ENCODE measurements at regions not wholly inside any gene's neighbourhood (a gene's known extent, or its start where the extent isn't known, plus 50 kb on each side); places are given as distances from the start of the nearest gene placed in this dataset.

- no peak for DNase-seq
- H3K36me3 Mint-ChIP-seq = no peaks in the 10 kb centered on the region
- peaks cover 0 to 4% (median under 1%) of the 10 kb centered on the region in 4 donors for H3K4me1 Mint-ChIP-seq
Observed at GRCh38 chr16:14333361-14333760, 262.2 kb downstream of the MRTFB start.

GRCh38 chr16:14331020-14331419 lies 259.9 kb downstream of the MRTFB start:
- POLR2A ChIA-PET (ENCODE audit: partially characterized antibody) = no interaction called here
- H3K36me3 Mint-ChIP-seq = no peaks in the 10 kb centered on the region
- H3K27me3 Mint-ChIP-seq = peaks cover 0 to 1% of the 10 kb centered on the region in 2 donors
- Histone ChIP-seq H3K4me1 (ENCODE audit: insufficient read depth, low read length) (no peaks in the 10 kb centered on the region), H3K4me3 (ENCODE audit: low read length in 2 of 2) (no peak overlapping the region), H3K9me3 (ENCODE audit: control insufficient read depth in 1 of 2, low read length in 2 of 2) (no peaks in the 10 kb centered on the region), H3K36me3 (ENCODE audit: insufficient read depth, low read length) (no peaks in the 10 kb centered on the region), H3K27me3 (ENCODE audit: insufficient read depth, low read length) (no peaks in the 10 kb centered on the region), H3K27ac (ENCODE audit: low read depth, low read length) (no peak overlapping the region)
- H3K9me3 Mint-ChIP-seq = peaks cover 0 to 4% (median 0%) of the 10 kb centered on the region in 8 donors
- CTCF ChIA-PET (ENCODE audit: partially characterized antibody) = no interaction called here
- intact Hi-C loops (cut with micrococcal nuclease) = no loop called here
- H3K4me3 Mint-ChIP-seq = no peak overlapping the region
- DNase-seq = no peak
- peaks cover 0 to 4% (median under 1%) of the 10 kb centered on the region in 4 donors for H3K4me1 Mint-ChIP-seq
- H3K27ac Mint-ChIP-seq = no peak overlapping the region

More at GRCh38 chr16:14333361-14333760, 262.2 kb downstream of the MRTFB start:
- no peak overlapping the region for H3K27ac ChIP-seq (ENCODE audit: low read depth, low read length)
- peaks cover 0 to 1% of the 10 kb centered on the region in 2 donors for H3K27me3 Mint-ChIP-seq
- no peaks in the 10 kb centered on the region for H3K4me1 ChIP-seq (ENCODE audit: insufficient read depth, low read length)
- no peaks in the 10 kb centered on the region for H3K27me3 ChIP-seq (ENCODE audit: insufficient read depth, low read length)
- no peaks in the 10 kb centered on the region for H3K9me3 ChIP-seq (ENCODE audit: control insufficient read depth in 1 of 2, low read length in 2 of 2)
- no peak overlapping the region for H3K27ac Mint-ChIP-seq
- POLR2A ChIA-PET (ENCODE audit: partially characterized antibody) = no interaction called here
- peaks cover 0 to 4% (median 0%) of the 10 kb centered on the region in 8 donors for H3K9me3 Mint-ChIP-seq
- H3K4me3 ChIP-seq (ENCODE audit: low read length in 2 of 2) = no peak overlapping the region
- no peak overlapping the region for H3K4me3 Mint-ChIP-seq
- intact Hi-C loops (cut with micrococcal nuclease) = no loop called here
- H3K36me3 ChIP-seq (ENCODE audit: insufficient read depth, low read length) = no peaks in the 10 kb centered on the region
- CTCF ChIA-PET (ENCODE audit: partially characterized antibody) = no interaction called here

DNA sequence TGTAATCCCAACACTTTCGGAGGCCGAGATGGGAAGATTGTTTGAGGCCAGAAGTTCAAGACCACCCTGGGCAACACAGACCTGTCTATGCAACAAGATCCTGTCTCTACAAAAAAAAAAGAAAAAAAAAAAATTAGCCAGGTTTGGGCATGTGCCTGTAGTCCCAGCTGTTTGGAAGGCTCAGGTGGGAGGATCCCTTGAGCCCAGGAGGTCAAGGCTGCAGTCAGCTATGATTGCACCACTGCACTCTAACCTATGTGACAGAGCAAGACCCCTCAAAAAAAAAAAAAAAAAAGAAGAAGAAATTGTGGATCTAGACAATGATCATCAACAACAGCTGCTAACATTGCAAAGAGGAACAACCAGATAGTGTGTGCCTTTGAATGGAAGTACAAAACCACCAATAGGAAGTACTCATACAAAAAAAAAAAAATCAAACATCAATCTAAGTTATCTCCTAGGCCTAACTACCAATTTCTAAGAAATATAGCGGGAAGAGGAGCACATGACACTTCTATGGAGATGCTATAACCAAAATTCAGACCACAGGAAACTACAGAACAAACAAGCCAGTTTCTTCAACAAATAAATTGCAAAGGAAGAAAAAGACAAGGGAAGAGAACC lies 258.7 kb downstream of the MRTFB start:
- Mint-ChIP-seq H3K9me3 (peaks cover 0 to 4% (median 0%) of the 10 kb centered on the region in 8 donors), H3K4me3 (no peak overlapping the region), H3K27me3 (peaks cover 0 to 1% of the 10 kb centered on the region in 2 donors), H3K4me1 (peaks cover 0 to 4% (median under 1%) of the 10 kb centered on the region in 4 donors), H3K27ac (no peak overlapping the region), H3K36me3 (no peaks in the 10 kb centered on the region)
- Histone ChIP-seq H3K9me3 (ENCODE audit: control insufficient read depth in 1 of 2, low read length in 2 of 2) (no peaks in the 10 kb centered on the region), H3K4me3 (ENCODE audit: low read length in 2 of 2) (no peak overlapping the region), H3K4me1 (ENCODE audit: insufficient read depth, low read length) (no peaks in the 10 kb centered on the region), H3K27ac (ENCODE audit: low read depth, low read length) (no peak overlapping the region), H3K36me3 (ENCODE audit: insufficient read depth, low read length) (no peaks in the 10 kb centered on the region), H3K27me3 (ENCODE audit: insufficient read depth, low read length) (no peaks in the 10 kb centered on the region)
- CTCF ChIA-PET (ENCODE audit: partially characterized antibody) = no interaction called here
- intact Hi-C loops (cut with micrococcal nuclease) = no loop called here
- POLR2A ChIA-PET (ENCODE audit: partially characterized antibody) = no interaction called here
- DNase-seq = no peak

DNA sequence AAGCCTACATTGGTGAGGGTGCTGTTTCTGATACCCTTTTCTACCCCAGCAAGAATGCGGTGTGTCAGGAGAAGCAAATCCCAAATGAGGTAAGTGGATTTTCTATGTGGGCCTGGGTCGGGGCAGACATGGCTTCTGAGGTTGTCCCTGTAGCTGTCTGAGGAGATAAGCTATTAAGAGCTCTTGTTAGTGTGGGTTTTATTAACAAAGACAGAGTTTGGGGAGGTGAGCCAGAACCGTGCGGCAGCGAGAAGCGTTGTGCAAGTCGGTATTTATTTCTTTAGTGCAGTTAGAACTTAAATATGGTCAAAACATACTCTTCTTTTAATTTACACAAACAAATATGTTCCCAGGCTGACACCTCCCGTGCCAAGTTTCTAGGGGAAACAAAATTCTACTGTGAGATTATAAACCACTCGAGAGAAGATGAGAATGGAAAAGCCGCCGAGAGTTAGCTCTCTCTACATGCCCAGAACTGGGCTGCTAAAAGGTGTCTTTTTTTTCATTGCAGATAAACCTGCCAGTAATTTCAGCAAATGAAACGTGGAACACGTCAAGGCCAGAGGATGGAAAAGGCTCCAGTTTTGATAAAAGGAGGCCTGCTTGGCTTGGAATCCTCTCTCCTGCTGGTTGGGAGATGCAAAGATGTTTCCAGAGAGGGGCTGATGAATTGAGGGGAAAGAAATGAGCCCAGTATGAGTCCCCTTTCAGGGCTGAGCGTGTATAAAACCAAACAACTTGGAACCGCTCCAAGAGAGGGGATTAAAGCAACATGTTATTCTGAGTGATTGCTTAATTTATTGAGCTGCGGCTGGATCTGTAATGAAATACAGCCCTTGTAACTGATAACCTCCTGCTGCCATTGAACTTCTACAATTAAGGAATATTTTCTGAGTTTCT lies 254.6 kb downstream of the MRTFB start:
- peak overlapping the region in 1 of 7 donors; percentile 15 for H3K27ac Mint-ChIP-seq
- H3K4me3 ChIP-seq (ENCODE audit: low read length in 2 of 2) = no peak overlapping the region
- H3K36me3 ChIP-seq (ENCODE audit: insufficient read depth, low read length) = no peaks in the 10 kb centered on the region
- ChIA-PET POLR2A (ENCODE audit: partially characterized antibody) (no interaction called here), CTCF (ENCODE audit: partially characterized antibody) (no interaction called here)
- peaks cover 0 to 4% (median under 1%) of the 10 kb centered on the region in 4 donors for H3K4me1 Mint-ChIP-seq
- H3K27me3 Mint-ChIP-seq = peaks cover 0 to 1% of the 10 kb centered on the region in 2 donors
- no peaks in the 10 kb centered on the region for H3K27me3 ChIP-seq (ENCODE audit: insufficient read depth, low read length)
- no peak overlapping the region for H3K27ac ChIP-seq (ENCODE audit: low read depth, low read length)
- H3K9me3 ChIP-seq (ENCODE audit: control insufficient read depth in 1 of 2, low read length in 2 of 2) = no peaks in the 10 kb centered on the region
- no peaks in the 10 kb centered on the region for H3K9me3 Mint-ChIP-seq
- no peaks in the 10 kb centered on the region for H3K4me1 ChIP-seq (ENCODE audit: insufficient read depth, low read length)
- intact Hi-C loops (cut with micrococcal nuclease) = no loop called here
- H3K4me3 Mint-ChIP-seq = no peak overlapping the region
- no peak for DNase-seq
- H3K36me3 Mint-ChIP-seq = no peaks in the 10 kb centered on the region

GRCh38 chr16:14324581-14324980 lies 253.5 kb downstream of the MRTFB start:
- POLR2A ChIA-PET (ENCODE audit: partially characterized antibody) = no interaction called here
- no peaks in the 10 kb centered on the region for H3K4me1 Mint-ChIP-seq

GRCh38 chr16:14322186-14322585 lies 251.1 kb downstream of the MRTFB start:
- H3K4me3 ChIP-seq (ENCODE audit: low read length in 2 of 2) = no peak overlapping the region

More at GRCh38 chr16:14324581-14324980, 253.5 kb downstream of the MRTFB start:
- Mint-ChIP-seq H3K27me3 (peaks cover 0 to 1% of the 10 kb centered on the region in 2 donors), H3K27ac (no peak overlapping the region), H3K4me3 (no peak overlapping the region), H3K36me3 (no peaks in the 10 kb centered on the region), H3K9me3 (no peaks in the 10 kb centered on the region)
- no peaks in the 10 kb centered on the region for H3K36me3 ChIP-seq (ENCODE audit: insufficient read depth, low read length)
- H3K4me1 ChIP-seq (ENCODE audit: insufficient read depth, low read length) = no peaks in the 10 kb centered on the region
- intact Hi-C loops (cut with micrococcal nuclease) = no loop called here
- H3K4me3 ChIP-seq (ENCODE audit: low read length in 2 of 2) = no peak overlapping the region
- no peak for DNase-seq
- H3K27ac ChIP-seq (ENCODE audit: low read depth, low read length) = no peak overlapping the region
- H3K27me3 ChIP-seq (ENCODE audit: insufficient read depth, low read length) = no peaks in the 10 kb centered on the region
- CTCF ChIA-PET (ENCODE audit: partially characterized antibody) = no interaction called here
- no peaks in the 10 kb centered on the region for H3K9me3 ChIP-seq (ENCODE audit: control insufficient read depth in 1 of 2, low read length in 2 of 2)

GRCh38 chr16:14321542-14321941 lies 250.4 kb downstream of the MRTFB start:
- ChIA-PET CTCF (ENCODE audit: partially characterized antibody) (no interaction called here), POLR2A (ENCODE audit: partially characterized antibody) (no interaction called here)
- Histone ChIP-seq H3K27me3 (ENCODE audit: insufficient read depth, low read length) (no peaks in the 10 kb centered on the region), H3K9me3 (ENCODE audit: control insufficient read depth in 1 of 2, low read length in 2 of 2) (no peaks in the 10 kb centered on the region), H3K4me3 (ENCODE audit: low read length in 2 of 2) (no peak overlapping the region), H3K27ac (ENCODE audit: low read depth, low read length) (no peak overlapping the region), H3K36me3 (ENCODE audit: insufficient read depth, low read length) (no peaks in the 10 kb centered on the region), H3K4me1 (ENCODE audit: insufficient read depth, low read length) (no peaks in the 10 kb centered on the region)
- Mint-ChIP-seq H3K9me3 (no peaks in the 10 kb centered on the region), H3K27ac (no peak overlapping the region), H3K27me3 (peaks cover 0 to 1% of the 10 kb centered on the region in 2 donors), H3K4me1 (no peaks in the 10 kb centered on the region), H3K36me3 (no peaks in the 10 kb centered on the region), H3K4me3 (no peak overlapping the region)
- intact Hi-C loops (cut with micrococcal nuclease) = no loop called here
- DNase-seq = no peak

More at GRCh38 chr16:14322186-14322585, 251.1 kb downstream of the MRTFB start:
- Histone ChIP-seq H3K4me1 (ENCODE audit: insufficient read depth, low read length) (no peaks in the 10 kb centered on the region), H3K27ac (ENCODE audit: low read depth, low read length) (no peak overlapping the region), H3K36me3 (ENCODE audit: insufficient read depth, low read length) (no peaks in the 10 kb centered on the region), H3K9me3 (ENCODE audit: control insufficient read depth in 1 of 2, low read length in 2 of 2) (no peaks in the 10 kb centered on the region), H3K27me3 (ENCODE audit: insufficient read depth, low read length) (no peaks in the 10 kb centered on the region)
- Mint-ChIP-seq H3K4me1 (no peaks in the 10 kb centered on the region), H3K36me3 (no peaks in the 10 kb centered on the region), H3K27me3 (peaks cover 0 to 1% of the 10 kb centered on the region in 2 donors), H3K9me3 (no peaks in the 10 kb centered on the region), H3K27ac (peak overlapping the region in 1 of 7 donors; percentile 4), H3K4me3 (no peak overlapping the region)
- CTCF ChIA-PET (ENCODE audit: partially characterized antibody) = no interaction called here
- intact Hi-C loops (cut with micrococcal nuclease) = no loop called here
- POLR2A ChIA-PET (ENCODE audit: partially characterized antibody) = no interaction called here
- no peak for DNase-seq
